A673 (cell line): ENCODE measurements at regions not wholly inside any gene's neighbourhood (a gene's known extent, or its start where the extent isn't known, plus 50 kb on each side); places are given as distances from the start of the nearest gene placed in this dataset.

Experiments used
- BruUV-seq: library from RNA; stranded (reverse); fragments of 400-500 nt; replicated peaks from 2 replicates; lab custom pipeline; 2021; lab: Mats Ljungman, UMichigan
- CTCF ChIA-PET: fragments of 300-600 bp; sonication (Branson Sonifier 250); formaldehyde crosslinking; loops from one replicate; lab custom pipeline; 2022; ENCODE audit warnings: antibody characterized with exemption; lab: Charles Lee
- POLR2A ChIA-PET: fragments of 300-600 bp; sonication (Branson Sonifier 250); formaldehyde crosslinking; loops from one replicate; lab custom pipeline; 2022; ENCODE audit warnings: antibody characterized with exemption; ENCODE audit not compliant: low non-redundant PET; lab: Charles Lee
- DNase-seq: peaks from one replicate; pipeline ENCODE4 v3.0.0-alpha.2; 2015; ENCODE audit warnings: low spot score
- H3K27ac ChIP-seq: fragments of 200-600 bp; sonication (generic); 2 replicates; pipeline ENCODE4 v1.5.1; 2016; ENCODE audit warnings: mixed run types, low read depth, mild to moderate bottlenecking, mixed read lengths, antibody characterized with exemption, low read length; ENCODE audit not compliant: poor library complexity, severe bottlenecking
- H3K27me3 ChIP-seq: fragments of 200-600 bp; sonication (generic); replicated peaks from 2 replicates; pipeline ENCODE4 v1.6.1; 2017; ENCODE audit warnings: mixed run types, low read depth, mild to moderate bottlenecking, mixed read lengths, antibody characterized with exemption, low read length; ENCODE audit not compliant: insufficient read depth, poor library complexity
- H3K36me3 ChIP-seq: fragments of 200-600 bp; sonication (generic); 2 replicates; pipeline ENCODE4 v1.6.1; 2016; ENCODE audit warnings: mixed run types, mild to moderate bottlenecking, mixed read lengths, antibody characterized with exemption, low read length; ENCODE audit not compliant: insufficient read depth, poor library complexity, severe bottlenecking
- H3K4me1 ChIP-seq: fragments of 200-600 bp; sonication (generic); 2 replicates; pipeline ENCODE4 v1.6.1; 2017; ENCODE audit warnings: mixed run types, mild to moderate bottlenecking, mixed read lengths, antibody characterized with exemption, low read length; ENCODE audit not compliant: insufficient read depth, poor library complexity, severe bottlenecking
- H3K4me3 ChIP-seq: fragments of 200-600 bp; sonication (generic); 2 replicates; pipeline ENCODE4 v1.5.1; 2016; ENCODE audit warnings: low read depth, mixed run types, mild to moderate bottlenecking, mixed read lengths, low read length; ENCODE audit not compliant: poor library complexity, severe bottlenecking
- H3K9me3 ChIP-seq: fragments of 200-600 bp; sonication (generic); 2 replicates; pipeline ENCODE4 v1.6.1; 2016; ENCODE audit warnings: mixed run types, low read depth, mild to moderate bottlenecking, mixed read lengths, antibody characterized with exemption, low read length; ENCODE audit not compliant: poor library complexity, severe bottlenecking
- CTCF ChIP-seq: fragments of 300-800, 200-600 bp; sonication (generic); conservative IDR thresholded peaks from 2 replicates; pipeline ENCODE4 v1.5.1; 2017; ENCODE audit warnings: low read depth, mild to moderate bottlenecking, antibody characterized with exemption, low read length, moderate library complexity, mixed read lengths
- EZH2 ChIP-seq: fragments of 200-600 bp; sonication (generic); IDR thresholded peaks from 2 replicates; pipeline ENCODE4 v1.6.1; 2017; ENCODE audit warnings: borderline replicate concordance, low read depth, mild to moderate bottlenecking, mixed read lengths, antibody characterized with exemption, low read length; ENCODE audit not compliant: poor library complexity, severe bottlenecking
- intact Hi-C: fragments of 100-400 bp; cut with micrococcal nuclease; formaldehyde crosslinking; loops from one replicate; pipeline ENCODE4 v1.10.0; 2022; ENCODE audit not compliant: unreplicated experiment

DNA sequence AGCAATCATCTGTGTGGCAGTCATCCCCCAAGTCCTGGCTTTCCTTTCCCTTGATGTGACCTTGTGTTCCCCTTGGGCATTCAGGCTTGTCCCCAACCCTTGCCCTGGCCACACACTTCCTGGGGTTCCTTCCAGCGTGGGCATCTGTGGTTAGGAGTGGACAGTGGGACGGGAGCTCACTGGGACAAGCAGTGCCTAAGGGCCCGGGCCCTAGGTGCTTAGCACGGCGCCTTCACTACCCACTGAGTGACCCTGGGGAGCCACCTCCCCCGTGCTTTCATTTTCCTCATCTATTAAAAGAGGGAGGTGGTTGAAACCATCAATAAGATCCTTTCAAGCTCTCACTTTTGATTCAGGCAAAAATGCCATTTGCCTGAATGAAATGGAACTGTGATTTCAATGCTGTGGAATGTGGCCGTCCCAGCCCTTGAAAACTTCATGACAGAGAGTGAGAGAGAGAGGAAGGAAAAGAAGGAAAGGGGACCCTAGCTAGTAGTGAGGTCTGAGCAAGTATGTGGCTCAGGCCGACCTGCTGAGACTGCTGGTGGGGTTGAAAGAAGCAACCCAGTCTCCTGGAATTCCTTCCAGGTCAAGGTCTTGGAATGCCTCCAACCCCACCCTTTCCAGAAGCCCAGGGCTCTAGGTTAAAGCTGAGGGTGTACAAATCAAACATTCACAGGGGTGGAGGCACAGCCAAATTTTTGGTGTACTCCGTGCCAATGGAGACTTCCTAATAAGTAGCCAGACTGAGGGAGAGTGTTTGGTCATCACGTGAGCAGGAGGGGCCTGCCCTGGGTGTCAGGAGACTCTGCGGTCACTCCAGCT lies 302.9 kb downstream of the TLE3 start:
- DNase-seq, result no peak
- no peaks in the 10 kb centered on the region for H3K36me3 ChIP-seq
- CTCF ChIA-PET, result no interaction called here
- no peaks in the 10 kb centered on the region for H3K9me3 ChIP-seq
- H3K4me1 ChIP-seq, result no peaks in the 10 kb centered on the region
- H3K4me3 ChIP-seq, result no peak overlapping the region
- H3K27me3 ChIP-seq, result no peaks in the 10 kb centered on the region
- TF ChIP-seq CTCF, result no peak
- no peak for TF ChIP-seq EZH2
- intact Hi-C loops, result no loop called here
- BruUV-seq, result no TSS peak
- no peak overlapping the region for H3K27ac ChIP-seq
- POLR2A ChIA-PET, result interaction anchor here (0.5 kb wide), 1 partner anchor 39 kb away, joined by 3 read pairs; no protein-coding TSS in a partner anchor

- Histone ChIP-seq H3K4me3 (no peak overlapping the region), H3K27me3 (no peaks in the 10 kb centered on the region), H3K9me3 (no peaks in the 10 kb centered on the region), H3K36me3 (no peaks in the 10 kb centered on the region), H3K4me1 (no peaks in the 10 kb centered on the region), H3K27ac (no peak overlapping the region)
- no peak for TF ChIP-seq EZH2
- TF ChIP-seq CTCF, result no peak
- no TSS peak for BruUV-seq
- no peak for DNase-seq
- POLR2A ChIA-PET, result no interaction called here
- CTCF ChIA-PET, result interaction anchor here (0.6 kb wide), 1 partner anchor 694 kb away, joined by 4 read pairs; no protein-coding TSS in a partner anchor
- intact Hi-C loops, result no loop called here
Measured at GRCh38 chr15:69795601-69796000, 302.1 kb downstream of the TLE3 start.

- TF ChIP-seq EZH2 (no peak), CTCF (no peak)
- Histone ChIP-seq H3K27me3 (peaks cover 4% of the 10 kb centered on the region), H3K27ac (no peak overlapping the region), H3K36me3 (no peaks in the 10 kb centered on the region), H3K4me3 (no peak overlapping the region), H3K4me1 (no peaks in the 10 kb centered on the region), H3K9me3 (no peaks in the 10 kb centered on the region)
- intact Hi-C loops, result no loop called here
- no TSS peak for BruUV-seq
- ChIA-PET POLR2A (no interaction called here), CTCF (interaction anchor here (0.6 kb wide), 1 partner anchor 666 kb away, joined by 3 read pairs; no protein-coding TSS in a partner anchor)
- DNase-seq, result no peak
Measured at GRCh38 chr15:69797051-69797595, 300.6 kb downstream of the TLE3 start.
